ENCODE measurements at regions not wholly inside any gene's neighbourhood (a gene's known extent, or its start where the extent isn't known, plus 50 kb on each side); places are given as distances from the start of the nearest gene placed in this dataset.

DNA sequence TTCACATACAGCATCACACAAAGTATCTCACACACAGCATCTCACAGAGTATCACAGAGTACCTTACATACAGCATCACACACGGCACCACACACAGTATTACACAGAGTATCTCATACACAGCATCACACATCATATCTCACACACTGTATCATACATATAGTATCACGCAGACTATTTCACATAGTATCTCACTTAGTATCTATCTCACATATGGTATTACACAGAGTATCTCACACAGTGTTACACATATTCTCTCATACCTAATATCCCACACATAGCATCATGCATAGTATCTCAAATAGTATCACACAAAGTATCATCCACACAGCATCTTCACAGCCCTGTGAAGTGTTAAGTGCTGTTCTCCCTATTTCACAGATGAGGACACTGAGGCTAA, 121.5 kb upstream of the RAB4A start:
- TF ChIP-seq ZNF274 (IDR thresholded peaks at IDR 0.05; ENCODE audit: low read depth, low read length) (no peak), YY1 (IDR thresholded peaks at IDR 0.05; ENCODE audit: insufficient read depth, insufficient read length) (no peak)

All from NT2/D1 (cell line).